Left lobe of liver (tissue), 2 donors: ENCODE measurements at regions not wholly inside any gene's neighbourhood (a gene's known extent, or its start where the extent isn't known, plus 50 kb on each side); places are given as distances from the start of the nearest gene placed in this dataset.
A peak's percentile ranks its signal among the peaks of the same experiment; 100 is the strongest.

ENCODE experiments used
- ATAC-seq: fragments of 200-7000 bp; cut with Tn5 transposase; one replicate; pipeline ENCODE4 v1.9.1; 2020; ENCODE audit warnings: mild to moderate bottlenecking, moderate library complexity
- DNase-seq: peaks from one replicate; pipeline ENCODE4 v3.0.0-alpha.2; 2020; ENCODE audit warnings: low spot score
- donor health status: DM: no; HTN: no; CAD: no; lungs with moderate emphysema.
- donor health status: DM: no; HTN: yes; CAD: no.

DNA sequence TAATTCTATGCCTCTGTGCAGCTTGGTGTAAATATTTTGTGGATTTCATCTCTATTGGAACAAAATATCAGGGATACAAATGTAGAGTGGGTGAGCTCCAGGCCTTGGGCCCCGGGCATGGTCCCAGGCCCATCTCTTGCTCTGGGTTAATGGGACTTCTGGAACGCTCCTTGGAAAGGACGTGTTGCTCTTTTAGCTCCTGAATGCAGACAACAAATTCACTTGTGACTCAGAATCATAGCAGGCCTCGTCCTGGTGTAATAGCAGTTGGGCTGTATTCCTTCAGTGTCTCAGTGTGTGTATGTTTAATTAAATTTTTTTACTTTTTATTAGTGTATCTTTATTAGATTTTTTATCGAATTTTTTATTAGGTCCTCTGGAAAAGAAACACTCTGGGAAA, 266.7 kb upstream of the C2CD4B start:
- ATAC-seq, result no peak
- DNase-seq, result no peak

DNA sequence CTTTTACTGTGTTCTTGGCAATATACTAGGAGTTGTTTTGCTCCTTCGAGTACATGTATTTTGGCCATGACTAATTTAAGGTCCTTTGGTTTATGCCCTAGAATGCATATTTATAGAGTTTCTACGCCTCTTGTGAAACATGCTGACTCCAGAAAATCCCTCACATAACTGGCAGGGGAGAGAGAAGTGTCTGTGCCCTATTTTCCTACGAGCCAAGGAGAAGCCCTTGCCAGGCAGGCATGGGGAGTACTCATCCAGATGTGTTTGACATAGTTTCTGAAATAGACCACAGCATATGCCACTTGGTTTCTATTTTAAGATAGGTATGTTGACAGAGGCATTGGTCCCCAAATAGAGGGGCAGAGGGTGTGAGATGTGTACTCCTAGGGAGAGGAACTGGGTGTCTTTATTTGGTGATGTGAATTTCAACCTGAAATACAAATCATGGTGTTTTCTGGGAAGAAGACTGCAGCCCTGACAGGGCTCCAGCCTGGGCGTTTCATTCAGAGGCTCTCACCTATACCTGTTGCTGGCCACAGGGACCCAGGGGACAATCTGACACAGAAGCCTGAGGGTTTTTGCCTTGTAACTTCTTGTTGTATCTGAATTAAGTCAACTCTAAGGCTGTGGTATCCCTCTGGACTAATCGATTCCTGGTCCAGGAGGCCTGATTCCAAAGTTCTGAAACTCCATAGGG, 267.8 kb upstream of the C2CD4B start:
- no peak for DNase-seq
- ATAC-seq, result no peak

DNA sequence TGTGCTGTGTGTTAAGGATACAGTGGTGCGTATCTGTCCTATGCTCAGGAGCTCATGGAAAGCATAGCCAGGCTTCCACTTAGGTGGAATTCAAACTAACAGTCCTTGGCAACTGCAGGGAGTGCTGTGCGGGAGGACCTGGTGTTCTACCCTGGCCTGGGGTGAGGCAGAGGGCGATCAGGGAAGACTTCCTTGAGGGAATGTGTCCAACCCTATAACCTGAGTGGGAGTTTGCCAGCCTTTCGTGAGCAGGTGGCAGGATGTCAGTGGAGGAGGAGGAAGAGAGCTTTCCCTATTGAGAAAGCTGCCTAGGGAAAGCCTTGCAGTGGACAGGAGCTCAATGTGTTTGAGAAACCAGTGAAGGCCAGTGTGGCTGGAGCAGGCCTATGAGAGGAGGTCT, 271.1 kb upstream of the C2CD4B start:
- ATAC-seq (no peak), DNase-seq (no peak)

DNA sequence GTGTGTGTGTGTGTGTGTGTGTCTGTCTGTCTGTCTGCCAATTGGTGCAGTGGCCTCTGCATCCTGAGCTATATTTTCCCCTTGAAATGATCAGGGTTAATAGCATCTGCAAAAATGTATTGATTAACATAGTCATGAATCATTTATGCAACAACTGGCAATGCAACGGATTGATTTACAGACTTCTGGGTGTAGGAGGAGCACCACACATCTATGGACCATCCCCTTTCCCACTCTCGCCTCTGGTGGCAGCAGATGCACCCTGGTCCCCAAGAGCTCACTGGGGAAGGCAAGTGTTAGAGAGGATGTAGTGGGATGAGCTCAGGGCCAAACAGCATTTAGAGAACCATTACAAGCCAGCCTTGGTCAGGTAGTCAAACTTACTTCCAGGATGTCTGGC, 272.7 kb upstream of the C2CD4B start:
- DNase-seq (no peak), ATAC-seq (no peak)

DNA sequence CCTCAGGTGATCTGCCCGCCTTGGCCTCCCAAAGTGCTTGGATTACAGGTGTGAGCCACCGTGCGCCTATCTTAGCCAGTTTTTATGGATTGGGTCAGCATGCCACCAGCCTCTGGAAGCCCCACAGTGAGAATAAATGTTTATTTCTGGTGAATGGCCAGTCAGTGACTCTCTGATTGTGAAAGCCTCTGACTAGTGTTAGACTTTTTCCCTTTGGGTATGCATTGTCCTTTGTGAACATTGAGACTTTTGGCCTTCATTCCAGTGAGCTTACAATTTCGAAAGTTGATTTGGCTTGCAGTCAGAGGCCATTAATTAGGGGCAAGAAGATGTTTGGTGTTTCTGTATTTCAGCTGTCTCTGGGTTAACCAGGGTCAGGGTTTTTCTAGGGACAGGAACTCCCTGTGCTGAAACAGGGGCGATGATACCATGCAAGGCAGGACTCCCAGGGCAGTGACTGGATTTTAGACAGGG, 274.5 kb upstream of the C2CD4B start:
- peak; percentile 78 for ATAC-seq

DNA sequence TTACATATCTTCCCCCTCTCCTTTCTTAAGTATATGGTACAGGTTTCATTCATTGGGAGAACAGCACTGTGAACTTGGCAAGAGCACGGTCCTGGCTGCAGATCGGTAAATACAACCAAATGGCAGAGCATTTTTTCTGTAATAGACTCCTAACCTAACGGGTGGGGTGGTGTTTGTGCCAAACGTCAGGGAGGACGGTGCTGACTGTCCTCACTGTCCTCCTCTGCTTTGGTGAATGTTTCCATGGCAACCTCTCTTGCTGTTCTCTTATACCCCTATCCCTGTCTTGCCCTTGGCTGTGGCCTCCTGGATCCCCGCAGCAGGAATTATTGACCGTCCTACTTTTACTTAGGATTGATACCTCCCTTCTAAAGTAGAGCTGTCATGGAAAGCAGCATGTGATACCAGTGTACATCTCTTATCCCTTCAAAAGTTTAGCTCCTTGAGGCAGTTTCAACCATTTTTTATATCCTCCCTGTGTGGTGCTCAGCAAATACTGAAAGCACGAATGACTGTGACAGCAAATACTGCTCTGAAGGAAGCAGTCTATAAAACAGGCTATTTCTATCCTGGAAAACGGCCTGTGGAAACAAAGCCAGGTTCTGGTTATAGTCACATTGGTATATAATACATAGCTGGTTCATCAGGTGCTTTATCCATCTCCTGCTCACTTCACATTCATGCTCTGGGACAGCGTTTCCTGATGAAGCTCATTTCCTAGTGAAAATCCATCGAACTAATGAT, 275.4 kb upstream of the C2CD4B start:
- no peak for DNase-seq

More for the DNA sequence above, 274.5 kb upstream of the C2CD4B start:
- no peak for DNase-seq

DNA sequence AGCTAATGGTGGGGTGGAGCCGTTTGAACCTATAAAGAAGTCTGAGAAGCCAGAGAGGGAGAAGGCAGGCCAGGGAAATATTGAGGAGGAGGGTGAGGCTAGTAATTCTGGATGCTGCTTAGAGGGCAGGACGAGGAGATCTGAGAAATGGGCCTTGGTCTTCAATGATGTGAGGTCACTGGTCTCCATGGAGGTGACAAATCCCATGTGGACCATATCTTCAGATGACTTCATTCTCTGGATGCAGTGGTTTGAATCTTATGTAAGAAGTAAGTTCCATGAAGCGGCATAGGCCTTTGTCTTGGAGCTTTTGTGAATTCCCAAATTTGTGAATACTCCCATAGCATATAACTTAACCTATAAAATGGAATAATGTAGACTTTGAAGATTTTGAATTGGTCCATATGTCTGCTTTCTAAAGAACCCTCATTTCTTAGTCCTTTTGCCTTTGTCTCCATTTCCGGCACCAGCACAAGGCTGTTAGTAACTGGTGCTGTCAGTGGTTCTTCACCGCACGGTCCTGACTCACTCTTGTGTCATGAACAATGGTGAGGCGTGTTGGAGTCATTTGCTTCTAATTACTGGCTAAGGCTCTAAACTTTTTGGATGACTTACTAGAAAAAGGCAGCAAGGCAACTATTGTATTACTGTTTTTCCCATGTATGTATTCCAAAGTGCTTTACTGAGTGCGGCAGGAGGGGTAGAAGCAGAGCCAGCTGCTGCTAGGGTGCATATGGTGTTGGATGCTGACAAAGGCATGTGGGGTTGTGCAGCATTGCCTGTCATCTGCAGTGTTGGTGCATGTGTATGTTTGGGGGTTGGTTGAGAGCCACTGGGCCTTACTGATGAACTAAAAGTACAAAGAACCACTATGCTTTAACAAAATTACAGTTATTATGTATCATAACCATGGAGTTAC, 279.3 kb upstream of the C2CD4B start:
- no peak for ATAC-seq
- no peak for DNase-seq

More for the DNA sequence above, 275.4 kb upstream of the C2CD4B start:
- peak; percentile 62 for ATAC-seq

DNA sequence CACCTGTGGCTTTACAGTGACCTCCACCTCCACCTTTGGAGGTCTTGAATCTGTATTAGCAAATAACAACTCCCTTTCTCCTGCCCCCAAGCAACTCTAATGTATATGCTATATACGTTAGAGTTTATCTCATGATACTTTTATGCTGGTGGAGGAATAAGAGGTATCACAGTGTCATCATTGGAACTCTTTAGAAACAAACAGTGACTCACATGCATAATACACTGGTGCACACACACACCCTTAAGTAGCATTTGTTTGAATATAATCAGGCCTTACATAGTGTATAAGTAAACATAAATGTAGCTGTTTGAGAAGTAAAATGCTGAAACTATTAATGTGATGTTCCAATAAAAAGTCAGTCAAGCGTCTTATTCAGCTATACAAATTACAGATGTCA, 280.2 kb upstream of the C2CD4B start:
- ATAC-seq (no peak), DNase-seq (no peak)

DNA sequence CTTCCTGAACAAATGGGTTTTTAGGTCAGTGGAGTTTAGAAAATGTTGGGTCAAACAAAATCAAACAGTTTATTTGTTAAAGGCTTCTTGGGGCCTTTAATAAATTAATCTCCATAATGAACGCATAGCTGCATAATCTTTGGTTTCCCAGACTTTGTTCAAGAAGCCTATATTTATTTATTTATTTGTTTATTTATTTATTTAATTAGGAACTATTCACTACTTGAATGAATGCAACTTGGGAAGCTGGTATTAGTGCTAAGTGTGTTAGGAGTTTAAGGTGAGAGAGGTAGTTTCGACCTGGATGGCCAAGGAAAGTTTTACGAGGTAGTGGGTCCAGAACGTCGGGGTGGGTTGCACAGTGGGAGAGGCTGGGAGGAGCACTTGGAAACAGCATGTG, 281.9 kb upstream of the C2CD4B start:
- no peak for DNase-seq
- ATAC-seq, result no peak

DNA sequence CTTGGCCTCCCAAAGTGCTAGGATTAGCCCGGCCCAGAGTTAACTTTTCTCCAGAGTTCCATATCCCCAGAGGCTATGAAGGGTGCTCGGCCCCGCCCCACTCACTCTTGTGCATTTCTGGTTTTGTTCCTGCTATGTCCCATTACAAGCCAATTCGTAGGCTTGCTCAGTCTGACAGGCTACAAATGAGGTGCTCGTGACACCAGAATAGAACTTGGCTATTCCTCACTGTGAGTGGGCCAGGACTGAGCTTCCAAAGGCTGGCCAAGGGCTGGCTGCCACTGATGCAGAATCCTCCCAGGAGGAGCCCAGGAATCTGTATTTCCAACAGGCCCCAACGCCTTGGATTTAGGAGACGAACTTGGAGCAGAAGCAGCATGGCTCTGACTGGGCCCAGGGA, 282.7 kb upstream of the C2CD4B start:
- no peak for DNase-seq
- no peak for ATAC-seq

DNA sequence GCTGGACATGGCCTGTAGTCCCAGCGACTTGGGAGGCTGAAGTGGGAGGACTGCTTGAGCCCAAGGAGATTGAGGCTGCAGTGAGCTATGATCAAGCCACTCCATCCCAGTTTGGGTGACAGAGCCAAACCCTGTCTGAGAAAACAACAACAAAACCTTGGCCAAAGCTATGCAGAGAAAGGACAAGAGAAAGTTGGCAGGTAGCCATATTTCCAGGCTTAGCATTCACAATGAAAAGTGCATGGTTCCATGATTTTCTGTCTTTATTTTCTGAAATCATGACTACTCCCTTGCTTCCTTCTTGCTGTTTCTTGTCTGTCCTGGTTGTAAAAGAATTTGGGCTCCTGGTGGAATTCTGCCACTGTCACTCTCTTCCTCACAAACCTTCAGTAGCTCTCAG, 284.6 kb upstream of the C2CD4B start:
- DNase-seq, result no peak
- no peak for ATAC-seq

DNA sequence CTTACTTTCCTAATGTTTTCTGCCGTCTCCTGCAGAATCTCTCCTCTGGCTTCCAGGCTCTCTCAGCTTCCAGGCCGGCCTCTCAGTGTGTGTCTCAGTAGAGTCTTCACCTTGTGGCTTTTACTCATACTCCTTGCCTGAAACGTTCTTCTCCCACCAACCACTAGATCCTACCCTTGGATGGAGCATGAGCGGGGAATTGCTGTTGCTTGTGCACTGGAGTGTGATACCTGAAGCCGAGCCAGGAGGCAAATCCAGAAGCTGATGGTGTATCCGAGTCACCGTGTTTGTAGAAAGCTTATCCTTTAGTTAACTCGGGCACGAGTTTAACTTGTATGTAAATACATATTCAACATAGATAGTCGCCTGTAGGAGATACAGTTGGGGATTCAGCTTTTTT, 285.0 kb upstream of the C2CD4B start:
- DNase-seq, result no peak
- no peak for ATAC-seq

DNA sequence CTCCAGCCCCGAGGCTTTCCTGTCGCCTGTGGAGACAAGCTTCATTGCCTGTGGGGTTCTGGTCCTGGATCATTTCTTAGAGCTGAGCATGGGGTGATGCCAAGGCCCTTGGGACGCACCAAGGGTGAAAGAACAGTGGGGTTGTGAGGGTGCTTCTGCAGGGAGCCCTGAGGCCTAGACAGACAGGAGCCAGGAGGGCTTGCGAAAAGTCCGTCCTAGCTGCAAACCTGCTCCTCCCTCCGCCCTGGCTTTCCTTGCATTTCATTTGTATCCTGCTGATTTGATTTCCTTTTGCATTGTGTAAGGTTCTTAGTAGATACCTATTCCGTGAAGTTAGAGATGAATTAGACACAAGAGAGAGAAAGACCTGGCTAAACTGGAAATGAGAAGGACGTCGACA, 286.9 kb upstream of the C2CD4B start:
- DNase-seq, result no peak
- no peak for ATAC-seq

DNA sequence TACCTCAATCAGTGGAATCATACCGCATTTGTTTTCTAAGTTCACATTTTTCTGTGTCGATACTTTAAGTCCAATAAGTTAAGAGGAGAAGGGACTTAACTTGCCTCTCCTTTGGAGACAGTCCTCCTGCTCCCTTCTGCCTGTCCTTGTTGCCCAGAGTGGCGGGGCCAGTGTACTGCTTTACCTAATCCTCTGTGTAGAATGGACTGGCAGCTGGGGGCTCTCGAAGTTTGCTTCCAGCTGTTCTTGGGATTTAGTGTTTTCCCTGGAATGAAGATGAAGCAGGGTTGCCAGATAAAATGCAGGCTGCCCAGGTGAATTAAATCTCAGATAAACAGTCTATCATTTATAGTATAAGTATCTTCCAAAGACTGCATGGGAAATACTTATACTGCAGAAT, 287.6 kb upstream of the C2CD4B start:
- DNase-seq (no peak), ATAC-seq (no peak)

DNA sequence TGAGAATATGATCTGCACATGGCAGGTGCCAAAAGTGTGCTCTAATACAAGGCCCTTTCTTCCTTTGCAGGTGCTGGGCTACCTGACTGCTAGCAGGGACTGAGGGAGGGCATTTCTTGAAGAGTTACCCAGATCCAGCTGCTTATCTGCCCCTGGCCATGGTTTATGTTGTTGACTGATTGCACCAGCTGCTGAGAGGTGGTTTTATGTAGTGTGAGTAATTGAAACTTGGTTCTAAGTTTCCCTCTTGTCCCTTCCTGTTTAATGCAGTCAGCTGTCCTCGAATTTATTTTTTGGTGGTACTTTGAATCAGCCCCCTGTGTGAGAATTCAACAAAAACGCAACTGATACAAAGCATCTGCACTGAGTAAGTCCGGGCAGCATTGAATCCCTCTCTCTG, 288.3 kb upstream of the C2CD4B start:
- ATAC-seq (no peak), DNase-seq (no peak)

DNA sequence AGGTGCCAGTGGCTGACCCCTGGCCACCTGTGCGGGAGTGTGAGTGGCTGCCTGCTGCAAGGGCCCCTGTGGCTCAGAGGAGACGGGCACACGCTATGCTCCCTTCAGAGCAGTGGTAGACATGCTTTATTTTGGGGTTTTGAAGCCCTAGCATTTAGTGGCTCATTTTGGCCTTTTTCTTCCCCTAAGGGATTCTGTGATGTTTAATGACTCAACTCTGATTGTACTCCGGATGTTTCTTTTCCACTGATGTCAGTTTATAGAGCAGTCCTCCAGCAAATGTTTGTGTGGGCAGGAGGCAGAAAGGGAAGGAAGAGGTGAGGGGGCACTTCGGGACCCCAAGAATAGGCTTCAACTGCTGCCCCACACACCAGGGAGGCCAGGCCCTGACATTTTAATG, 288.9 kb upstream of the C2CD4B start:
- DNase-seq (no peak), ATAC-seq (no peak)

DNA sequence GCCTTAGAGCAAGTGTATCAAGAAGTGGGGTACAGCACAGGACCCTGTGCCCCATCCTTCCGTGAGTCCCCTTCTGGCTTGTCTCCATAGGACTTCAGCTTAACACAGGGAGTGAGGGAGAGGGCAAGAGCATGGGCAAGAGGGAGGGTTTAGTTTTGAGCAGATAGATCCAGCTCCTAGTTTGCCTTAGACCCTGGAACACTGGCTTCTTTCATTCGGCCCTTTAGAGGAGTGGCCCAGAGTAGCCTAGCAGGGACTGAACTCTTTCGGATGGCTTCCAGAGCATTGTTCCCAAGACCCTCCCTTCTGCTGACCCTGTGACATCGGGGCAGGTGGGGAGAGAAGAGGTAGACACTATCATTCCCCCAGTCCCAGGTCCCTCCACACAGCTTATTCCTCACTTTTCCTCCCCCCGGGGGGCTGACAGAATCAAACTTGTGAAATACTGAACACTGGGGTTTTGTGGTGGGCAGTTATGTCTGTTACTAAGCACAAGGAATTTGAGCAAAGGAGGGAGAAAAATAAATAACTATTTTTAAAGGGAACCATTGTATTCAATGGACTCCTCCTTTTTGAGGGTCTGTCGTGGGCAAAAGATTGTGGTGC, 289.6 kb upstream of the C2CD4B start:
- no peak for DNase-seq
- no peak for ATAC-seq

DNA sequence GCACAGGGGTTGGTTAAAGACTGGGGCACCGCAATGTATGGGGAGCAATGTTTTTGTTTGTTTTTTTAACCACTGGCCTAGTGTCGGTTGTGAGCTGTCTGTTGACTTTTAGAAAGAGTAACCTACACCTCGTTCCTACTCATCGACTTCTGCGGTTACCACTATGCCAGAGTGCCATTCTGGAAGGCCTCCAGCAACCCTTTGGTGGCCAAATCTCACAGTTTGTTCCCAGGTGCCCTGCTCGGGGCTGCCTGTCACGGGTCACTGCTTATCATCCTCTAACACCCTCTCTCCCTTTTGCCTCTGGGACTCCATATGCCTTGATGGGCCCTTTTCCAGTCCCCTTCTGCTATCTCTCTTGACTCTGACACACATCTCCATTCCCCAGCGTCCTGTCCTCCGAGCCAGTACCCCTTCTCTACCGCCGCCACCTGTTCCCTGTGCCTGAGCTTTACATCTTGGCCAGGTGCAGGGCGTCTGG, 290.4 kb upstream of the C2CD4B start:
- ATAC-seq (no peak), DNase-seq (no peak)

DNA sequence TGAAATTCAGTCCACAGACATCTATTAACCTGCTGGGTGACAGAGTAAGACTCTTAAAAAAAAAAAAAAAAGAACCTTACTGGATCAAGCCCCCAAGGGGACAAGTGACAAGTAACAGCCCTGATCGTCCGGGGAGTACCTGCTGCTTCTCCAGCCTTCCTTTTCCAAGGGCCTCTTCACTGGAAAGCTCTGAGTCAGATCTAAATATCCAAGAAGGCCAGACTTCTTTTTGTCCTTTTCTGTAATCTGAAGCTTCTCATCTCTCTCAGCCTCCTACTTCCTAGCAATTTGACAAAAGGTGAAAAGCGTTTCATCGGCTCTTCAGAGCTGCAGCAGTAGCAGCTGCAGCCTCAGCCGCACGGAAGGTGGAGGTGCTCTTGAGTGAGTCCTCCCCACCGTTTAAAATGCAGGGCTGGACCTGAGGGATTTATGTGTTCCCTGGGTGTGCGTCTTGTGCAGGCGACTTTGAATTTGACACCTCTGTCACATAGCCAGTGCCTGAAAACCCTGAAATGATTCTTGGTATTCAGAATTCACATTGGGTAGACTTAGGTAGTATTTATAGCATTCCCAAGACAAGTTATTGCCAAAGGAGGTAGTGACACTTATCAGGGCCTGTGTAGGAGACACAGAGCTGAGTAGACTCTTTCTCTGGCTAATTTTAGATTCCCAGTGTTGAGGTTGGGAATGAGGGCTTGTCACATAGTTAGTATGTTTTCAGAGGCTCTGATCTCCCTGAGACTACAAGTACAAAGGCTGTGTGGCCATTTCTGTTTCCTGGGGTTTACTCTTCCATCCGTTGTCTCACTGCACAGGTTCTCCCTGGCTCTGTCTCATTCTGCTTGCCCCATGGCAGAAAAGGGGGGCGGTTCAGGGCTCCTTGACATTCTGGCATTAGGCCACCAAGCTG, 291.2 kb upstream of the C2CD4B start:
- no peak for DNase-seq
- no peak for ATAC-seq

DNA sequence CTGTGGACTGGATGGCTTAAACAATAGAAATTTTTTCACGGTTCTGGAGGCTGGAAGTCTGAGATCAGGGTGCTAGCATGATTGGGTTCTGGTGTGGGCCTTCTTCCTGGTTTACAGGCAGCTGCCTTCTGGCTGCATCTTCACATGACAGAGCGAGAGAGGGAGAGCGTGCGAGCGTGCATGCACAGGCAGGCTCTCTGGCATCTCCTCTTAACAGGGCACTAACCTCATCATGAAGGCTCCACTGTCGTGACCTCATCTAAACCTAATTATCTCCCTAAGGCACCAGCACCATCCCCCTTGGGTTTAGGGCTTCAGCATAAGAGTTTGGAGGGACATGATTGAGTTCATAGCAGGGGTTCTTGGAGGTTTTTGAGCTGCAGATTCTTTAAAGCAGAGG, 292.0 kb upstream of the C2CD4B start:
- ATAC-seq (no peak), DNase-seq (no peak)
